IPS-20b (cell line): ENCODE measurements at regions not wholly inside any gene's neighbourhood (a gene's known extent, or its start where the extent isn't known, plus 50 kb on each side); places are given as distances from the start of the nearest gene placed in this dataset.
"Not testable (repeated sequence)": the region's sequence is repeated elsewhere in the genome, so short reads cannot be mapped to it uniquely, and the experiment has no call there.

Experiments
- H3K27ac ChIP-seq: one replicate; pipeline ENCODE4 v1.5.1; 2013; ENCODE audit warnings: low read length
- H3K27me3 ChIP-seq: 2 replicates; pipeline ENCODE4 v1.6.1; 2013; ENCODE audit warnings: mild to moderate bottlenecking, low read length, inconsistent platforms; ENCODE audit not compliant: insufficient read depth
- H3K36me3 ChIP-seq: 2 replicates; pipeline ENCODE4 v1.6.1; 2013; ENCODE audit warnings: low read depth, mild to moderate bottlenecking, inconsistent platforms, low read length, moderate library complexity; ENCODE audit not compliant: insufficient read depth
- H3K4me1 ChIP-seq: 2 replicates; pipeline ENCODE4 v1.6.1; 2013; ENCODE audit warnings: mild to moderate bottlenecking, control low read depth, inconsistent platforms, low read length, moderate library complexity; ENCODE audit not compliant: insufficient read depth
- H3K4me3 ChIP-seq: 2 replicates; pipeline ENCODE4 v1.5.1; 2013; ENCODE audit warnings: mild to moderate bottlenecking, low read length, inconsistent platforms
- H3K9ac ChIP-seq: 2 replicates; pipeline ENCODE4 v1.6.1; 2013; ENCODE audit warnings: low read depth, mild to moderate bottlenecking, inconsistent platforms, low read length, moderate library complexity
- H3K9me3 ChIP-seq: 2 replicates; pipeline ENCODE4 v1.6.1; 2013; ENCODE audit warnings: mild to moderate bottlenecking, low read depth, low read length, inconsistent platforms; ENCODE audit not compliant: insufficient read depth

- H3K4me3 ChIP-seq: no peak overlapping the region
- H3K27me3 ChIP-seq: no peaks in the 10 kb centered on the region
- H3K4me1 ChIP-seq: peaks cover 9% of the 10 kb centered on the region; the same call in 1 of the 2 replicates
- no peak overlapping the region for H3K27ac ChIP-seq
- no peaks in the 10 kb centered on the region for H3K36me3 ChIP-seq
- no peak overlapping the region for H3K9ac ChIP-seq
- H3K9me3 ChIP-seq: no peaks in the 10 kb centered on the region
These were observed 100.5 kb downstream of the ALG10B start for GRCh38 chr12:38417101-38417500.

- Histone ChIP-seq H3K9ac (no peak overlapping the region), H3K4me3 (no peak overlapping the region), H3K27ac (no peak overlapping the region), H3K9me3 (no peaks in the 10 kb centered on the region), H3K36me3 (no peaks in the 10 kb centered on the region), H3K27me3 (no peaks in the 10 kb centered on the region), H3K4me1 (no peaks in the 10 kb centered on the region)
These were observed 107.9 kb downstream of the ALG10B start for GRCh38 chr12:38424436-38424835.

GRCh38 chr12:38427442-38427841, 110.9 kb downstream of the ALG10B start:
- H3K9ac ChIP-seq: no peak overlapping the region
- H3K27ac ChIP-seq: no peak overlapping the region
- H3K4me1 ChIP-seq: no peaks in the 10 kb centered on the region
- no peaks in the 10 kb centered on the region for H3K36me3 ChIP-seq
- no peaks in the 10 kb centered on the region for H3K9me3 ChIP-seq
- H3K27me3 ChIP-seq: no peaks in the 10 kb centered on the region
- no peak overlapping the region for H3K4me3 ChIP-seq

- no peak overlapping the region for H3K9ac ChIP-seq
- no peak overlapping the region for H3K4me3 ChIP-seq
- H3K36me3 ChIP-seq: no peaks in the 10 kb centered on the region
- H3K9me3 ChIP-seq: peaks cover 7% of the 10 kb centered on the region; the same call in 1 of the 2 replicates
- H3K27ac ChIP-seq: no peak overlapping the region
- no peaks in the 10 kb centered on the region for H3K4me1 ChIP-seq
- no peaks in the 10 kb centered on the region for H3K27me3 ChIP-seq
These were observed 115.3 kb downstream of the ALG10B start for GRCh38 chr12:38431921-38432320.

- H3K9ac ChIP-seq, H3K27me3 ChIP-seq, H3K4me1 ChIP-seq, H3K4me3 ChIP-seq, H3K36me3 ChIP-seq, H3K27ac ChIP-seq: not testable (repeated sequence)
- H3K9me3 ChIP-seq: peaks cover 12% of the 10 kb centered on the region; the same call in 1 of the 2 replicates
These were observed 125.3 kb downstream of the ALG10B start for GRCh38 chr12:38441871-38442281.

GRCh38 chr12:38445040-38445439, 128.5 kb downstream of the ALG10B start:
- H3K27me3 ChIP-seq: no peaks in the 10 kb centered on the region
- no peaks in the 10 kb centered on the region for H3K4me1 ChIP-seq
- H3K9me3 ChIP-seq: no peaks in the 10 kb centered on the region
- no peak overlapping the region for H3K4me3 ChIP-seq
- no peak overlapping the region for H3K27ac ChIP-seq
- no peaks in the 10 kb centered on the region for H3K36me3 ChIP-seq
- no peak overlapping the region for H3K9ac ChIP-seq

- Histone ChIP-seq H3K4me3 (no peak overlapping the region), H3K9me3 (no peaks in the 10 kb centered on the region), H3K27ac (no peak overlapping the region), H3K4me1 (no peaks in the 10 kb centered on the region), H3K36me3 (no peaks in the 10 kb centered on the region), H3K9ac (no peak overlapping the region), H3K27me3 (no peaks in the 10 kb centered on the region)
These were observed 132.4 kb downstream of the ALG10B start for GRCh38 chr12:38448991-38449390.

GRCh38 chr12:38456537-38457120, 140.1 kb downstream of the ALG10B start:
- no peaks in the 10 kb centered on the region for H3K27me3 ChIP-seq
- no peak overlapping the region for H3K4me3 ChIP-seq
- no peak overlapping the region for H3K27ac ChIP-seq
- H3K4me1 ChIP-seq: no peaks in the 10 kb centered on the region
- no peaks in the 10 kb centered on the region for H3K9me3 ChIP-seq
- H3K36me3 ChIP-seq: no peaks in the 10 kb centered on the region
- H3K9ac ChIP-seq: no peak overlapping the region

- H3K27me3 ChIP-seq: no peaks in the 10 kb centered on the region
- H3K27ac ChIP-seq: no peak overlapping the region
- no peaks in the 10 kb centered on the region for H3K36me3 ChIP-seq
- H3K4me3 ChIP-seq: no peak overlapping the region
- peaks cover 3% of the 10 kb centered on the region; the same call in 1 of the 2 replicates for H3K4me1 ChIP-seq
- no peaks in the 10 kb centered on the region for H3K9me3 ChIP-seq
- no peak overlapping the region for H3K9ac ChIP-seq
These were observed 148.4 kb downstream of the ALG10B start for GRCh38 chr12:38465020-38465419.

- H3K27ac ChIP-seq: no peak overlapping the region
- peaks cover 6% of the 10 kb centered on the region; the same call in 1 of the 2 replicates for H3K9me3 ChIP-seq
- no peaks in the 10 kb centered on the region for H3K27me3 ChIP-seq
- H3K4me3 ChIP-seq: no peak overlapping the region
- H3K4me1 ChIP-seq: no peaks in the 10 kb centered on the region
- no peak overlapping the region for H3K9ac ChIP-seq
- no peaks in the 10 kb centered on the region for H3K36me3 ChIP-seq
These were observed 153.1 kb downstream of the ALG10B start for GRCh38 chr12:38469715-38470114.

- H3K27ac ChIP-seq: no peak overlapping the region
- no peak overlapping the region for H3K4me3 ChIP-seq
- peaks cover 10% of the 10 kb centered on the region; the same call in 1 of the 2 replicates for H3K9me3 ChIP-seq
- no peak overlapping the region for H3K9ac ChIP-seq
- no peaks in the 10 kb centered on the region for H3K4me1 ChIP-seq
- no peaks in the 10 kb centered on the region for H3K27me3 ChIP-seq
- no peaks in the 10 kb centered on the region for H3K36me3 ChIP-seq
These were observed 160.9 kb downstream of the ALG10B start for GRCh38 chr12:38477340-38478090.

- no peaks in the 10 kb centered on the region for H3K27me3 ChIP-seq
- H3K9ac ChIP-seq: no peak overlapping the region
These were observed 164.0 kb downstream of the ALG10B start for GRCh38 chr12:38480594-38480993.

More at GRCh38 chr12:38480594-38480993, 164.0 kb downstream of the ALG10B start:
- Histone ChIP-seq H3K4me1 (peaks cover 15% of the 10 kb centered on the region; the same call in 1 of the 2 replicates), H3K9me3 (0 out of 2 replicates have a peak, but pooled peaks cover 4% of the 10 kb centered on the region), H3K4me3 (no peak overlapping the region), H3K27ac (no peak overlapping the region), H3K36me3 (no peaks in the 10 kb centered on the region)
